ENCODE measurements at regions not wholly inside any gene's neighbourhood (a gene's known extent, or its start where the extent isn't known, plus 50 kb on each side); places are given as distances from the start of the nearest gene placed in this dataset.

- no peak for TF ChIP-seq EZH2 (IDR thresholded peaks at IDR 0.05)
- TF ChIP-seq POLR2AphosphoS5 (IDR thresholded peaks at IDR 0.05; ENCODE audit: borderline replicate concordance, low read depth, low read length), result no peak
- no peak for TF ChIP-seq FOXP2 (optimal IDR thresholded peaks at IDR 0.05; ENCODE audit: control extremely low read depth, extremely low read length, insufficient read depth)
Observed at GRCh38 chr20:52060794-52061714, 130.5 kb downstream of the ZFP64 start.
